Astrocyte (in vitro differentiated cells and primary cell): ENCODE measurements at regions not wholly inside any gene's neighbourhood (a gene's known extent, or its start where the extent isn't known, plus 50 kb on each side); places are given as distances from the start of the nearest gene placed in this dataset.
"Not testable (repeated sequence)": the region's sequence is repeated elsewhere in the genome, so short reads cannot be mapped to it uniquely, and the experiment has no call there.

Source experiments
- CTCF ChIP-seq: IDR thresholded peaks from 2 replicates; pipeline ENCODE4 v1.5.1; 2011; ENCODE audit warnings: low read depth, mild to moderate bottlenecking, inconsistent platforms, low read length, moderate library complexity; ENCODE audit not compliant: insufficient read depth
- EZH2 ChIP-seq: IDR thresholded peaks from 2 replicates; pipeline ENCODE4 v1.6.1; 2012; ENCODE audit warnings: mild to moderate bottlenecking, low read length, inconsistent platforms; ENCODE audit not compliant: insufficient read depth

DNA sequence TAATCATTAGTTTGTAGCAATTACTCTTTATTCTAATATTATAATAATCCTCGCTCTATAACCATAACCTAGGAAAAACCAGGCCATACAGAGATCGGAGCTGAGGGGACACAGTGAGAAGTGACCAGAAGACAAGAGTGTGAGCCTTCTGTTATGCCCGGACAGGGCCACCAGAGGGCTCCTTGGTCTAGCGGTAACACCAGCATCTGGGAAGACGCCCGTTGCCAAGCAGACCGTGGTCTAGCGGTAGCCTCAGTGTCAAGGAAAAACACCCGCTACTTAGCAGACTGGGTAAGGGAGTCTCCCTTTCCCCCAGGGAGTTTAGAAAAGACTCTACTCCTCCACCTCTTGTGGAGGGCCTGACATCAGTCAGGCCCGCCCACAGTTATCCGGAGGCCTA, 235.9 kb upstream of the ACO1 start:
- not testable (repeated sequence) for TF ChIP-seq CTCF, EZH2
